KBM-7 (cell line): ENCODE measurements at regions not wholly inside any gene's neighbourhood (a gene's known extent, or its start where the extent isn't known, plus 50 kb on each side); places are given as distances from the start of the nearest gene placed in this dataset.

Experiments used
- DNase-seq: peaks from one replicate; pipeline ENCODE4 v3.0.0-alpha.2; 2015
- in situ Hi-C: fragments of 300-500 bp; cut with MboI; formaldehyde crosslinking; loops from 2 replicates; pipeline ENCODE4 v1.14.3; 2020; ENCODE audit warnings: low sequenced_read_pairs, low pct_unique_long_range_greater_than_20kb, mixed read lengths

GRCh38 chr13:78829821-78830220 lies 170.9 kb upstream of the OBI1 start:
- in situ Hi-C loops, result no loop called here
- no peak for DNase-seq

GRCh38 chr13:78827471-78827870 lies 168.5 kb upstream of the OBI1 start:
- in situ Hi-C loops, result no loop called here
- no peak for DNase-seq

- no peak for DNase-seq
- in situ Hi-C loops, result no loop called here
Measured at GRCh38 chr13:78826936-78827335, 168.0 kb upstream of the OBI1 start.

GRCh38 chr13:78826312-78826711 lies 167.4 kb upstream of the OBI1 start:
- DNase-seq, result no peak
- in situ Hi-C loops, result no loop called here

GRCh38 chr13:78820541-78820940 lies 161.6 kb upstream of the OBI1 start:
- in situ Hi-C loops, result no loop called here
- DNase-seq, result no peak

- in situ Hi-C loops, result no loop called here
- no peak for DNase-seq
Measured at GRCh38 chr13:78816592-78816991, 157.6 kb upstream of the OBI1 start.

GRCh38 chr13:78816154-78816553 lies 157.2 kb upstream of the OBI1 start:
- in situ Hi-C loops, result no loop called here
- no peak for DNase-seq

GRCh38 chr13:78806457-78806856 lies 147.5 kb upstream of the OBI1 start:
- in situ Hi-C loops, result no loop called here
- no peak for DNase-seq

GRCh38 chr13:78802912-78803311 lies 144.0 kb upstream of the OBI1 start:
- DNase-seq, result no peak
- in situ Hi-C loops, result no loop called here

- peak; percentile 12 for DNase-seq
- in situ Hi-C loops, result no loop called here
Measured at GRCh38 chr13:78787190-78787589, 128.2 kb upstream of the OBI1 start.

- no peak for DNase-seq
- in situ Hi-C loops, result no loop called here
Measured at GRCh38 chr13:78786459-78786858, 127.5 kb upstream of the OBI1 start.

- DNase-seq, result no peak
- in situ Hi-C loops, result no loop called here
Measured at GRCh38 chr13:78785764-78786163, 126.8 kb upstream of the OBI1 start.

- DNase-seq, result no peak
- in situ Hi-C loops, result no loop called here
Measured at GRCh38 chr13:78784014-78784750, 125.2 kb upstream of the OBI1 start.

GRCh38 chr13:78780708-78781107 lies 121.8 kb upstream of the OBI1 start:
- in situ Hi-C loops, result no loop called here
- DNase-seq, result no peak

GRCh38 chr13:78779608-78780007 lies 120.7 kb upstream of the OBI1 start:
- in situ Hi-C loops, result no loop called here
- no peak for DNase-seq

GRCh38 chr13:78777976-78778375 lies 119.0 kb upstream of the OBI1 start:
- no peak for DNase-seq
- in situ Hi-C loops, result no loop called here

GRCh38 chr13:78777396-78777795 lies 118.4 kb upstream of the OBI1 start:
- no peak for DNase-seq
- in situ Hi-C loops, result no loop called here

GRCh38 chr13:78772933-78773332 lies 114.0 kb upstream of the OBI1 start:
- in situ Hi-C loops, result no loop called here
- no peak for DNase-seq

GRCh38 chr13:78770601-78771000 lies 111.6 kb upstream of the OBI1 start:
- in situ Hi-C loops, result no loop called here
- DNase-seq, result no peak

- DNase-seq, result no peak
- in situ Hi-C loops, result no loop called here
Measured at GRCh38 chr13:78768950-78769349, 110.0 kb upstream of the OBI1 start.

- no peak for DNase-seq
- in situ Hi-C loops, result no loop called here
Measured at GRCh38 chr13:78764665-78765064, 105.7 kb upstream of the OBI1 start.
